ENCODE measurements at regions not wholly inside any gene's neighbourhood (a gene's known extent, or its start where the extent isn't known, plus 50 kb on each side); places are given as distances from the start of the nearest gene placed in this dataset.
"Not testable (repeated sequence)": the region's sequence is repeated elsewhere in the genome, so short reads cannot be mapped to it uniquely, and the experiment has no call there.

- no peak for TF ChIP-seq GABPA (IDR thresholded peaks at IDR 0.05; ENCODE audit: low read depth)
Measured at GRCh38 chr11:37264060-37264459, 666.0 kb upstream of the RAG2 start.

GRCh38 chr11:37263467-37263866 lies 665.4 kb upstream of the RAG2 start:
- not testable (repeated sequence) for H3K27me3 ChIP-seq (ENCODE audit: insufficient read depth, poor library complexity, severe bottlenecking); H3K27ac ChIP-seq (replicated peaks)

More at GRCh38 chr11:37264060-37264459, 666.0 kb upstream of the RAG2 start:
- no peaks in the 10 kb centered on the region for H3K27me3 ChIP-seq (ENCODE audit: insufficient read depth, poor library complexity, severe bottlenecking)
- DNase-seq (ENCODE audit: low read depth in 1 of 2, low spot score in 1 of 2), result no peak
- H3K27ac ChIP-seq (replicated peaks), result no peak overlapping the region
- H3K4me3 ChIP-seq (replicated peaks; ENCODE audit: insufficient read depth, low read length), result no peak overlapping the region

GRCh38 chr11:37259734-37260133 lies 661.7 kb upstream of the RAG2 start:
- Histone ChIP-seq H3K27ac (replicated peaks) (no peak overlapping the region), H3K4me3 (replicated peaks; ENCODE audit: insufficient read depth, low read length) (no peak overlapping the region), H3K27me3 (ENCODE audit: insufficient read depth, poor library complexity, severe bottlenecking) (no peaks in the 10 kb centered on the region)
- TF ChIP-seq SPI1 (IDR thresholded peaks at IDR 0.05; ENCODE audit: borderline replicate concordance, low read depth) (no peak), POLR2AphosphoS5 (IDR thresholded peaks at IDR 0.05; ENCODE audit: low read depth) (no peak), CTCF (IDR thresholded peaks at IDR 0.05; ENCODE audit: insufficient read depth, low read length) (no peak), GABPA (IDR thresholded peaks at IDR 0.05; ENCODE audit: low read depth) (no peak), REST (IDR thresholded peaks at IDR 0.05; ENCODE audit: insufficient replicate concordance, low read depth) (no peak)
- no peak for DNase-seq (ENCODE audit: low read depth in 1 of 2, low spot score in 1 of 2)

More at GRCh38 chr11:37263467-37263866, 665.4 kb upstream of the RAG2 start:
- not testable (repeated sequence) for H3K4me3 ChIP-seq (replicated peaks; ENCODE audit: insufficient read depth, low read length); DNase-seq (ENCODE audit: low read depth in 1 of 2, low spot score in 1 of 2)

GRCh38 chr11:37248145-37248544 lies 650.1 kb upstream of the RAG2 start:
- no peak overlapping the region for H3K27ac ChIP-seq (replicated peaks)
- H3K27me3 ChIP-seq (ENCODE audit: insufficient read depth, poor library complexity, severe bottlenecking), result no peaks in the 10 kb centered on the region
- no peak for TF ChIP-seq GABPA (IDR thresholded peaks at IDR 0.05; ENCODE audit: low read depth)
- no peak for TF ChIP-seq SPI1 (IDR thresholded peaks at IDR 0.05; ENCODE audit: borderline replicate concordance, low read depth)
- no peak for TF ChIP-seq REST (IDR thresholded peaks at IDR 0.05; ENCODE audit: insufficient replicate concordance, low read depth)
- TF ChIP-seq POLR2AphosphoS5 (IDR thresholded peaks at IDR 0.05; ENCODE audit: low read depth), result no peak
- no peak for TF ChIP-seq CTCF (IDR thresholded peaks at IDR 0.05; ENCODE audit: insufficient read depth, low read length)
- no peak overlapping the region for H3K4me3 ChIP-seq (replicated peaks; ENCODE audit: insufficient read depth, low read length)
- DNase-seq (ENCODE audit: low read depth in 1 of 2, low spot score in 1 of 2), result no peak

GRCh38 chr11:37246092-37246491 lies 648.1 kb upstream of the RAG2 start:
- H3K27ac ChIP-seq (replicated peaks); H3K27me3 ChIP-seq (ENCODE audit: insufficient read depth, poor library complexity, severe bottlenecking); DNase-seq (ENCODE audit: low read depth in 1 of 2, low spot score in 1 of 2); H3K4me3 ChIP-seq (replicated peaks; ENCODE audit: insufficient read depth, low read length): not testable (repeated sequence)

Measured in HL-60 (cell line).